ENCODE measurements at regions not wholly inside any gene's neighbourhood (a gene's known extent, or its start where the extent isn't known, plus 50 kb on each side); places are given as distances from the start of the nearest gene placed in this dataset.

DNA sequence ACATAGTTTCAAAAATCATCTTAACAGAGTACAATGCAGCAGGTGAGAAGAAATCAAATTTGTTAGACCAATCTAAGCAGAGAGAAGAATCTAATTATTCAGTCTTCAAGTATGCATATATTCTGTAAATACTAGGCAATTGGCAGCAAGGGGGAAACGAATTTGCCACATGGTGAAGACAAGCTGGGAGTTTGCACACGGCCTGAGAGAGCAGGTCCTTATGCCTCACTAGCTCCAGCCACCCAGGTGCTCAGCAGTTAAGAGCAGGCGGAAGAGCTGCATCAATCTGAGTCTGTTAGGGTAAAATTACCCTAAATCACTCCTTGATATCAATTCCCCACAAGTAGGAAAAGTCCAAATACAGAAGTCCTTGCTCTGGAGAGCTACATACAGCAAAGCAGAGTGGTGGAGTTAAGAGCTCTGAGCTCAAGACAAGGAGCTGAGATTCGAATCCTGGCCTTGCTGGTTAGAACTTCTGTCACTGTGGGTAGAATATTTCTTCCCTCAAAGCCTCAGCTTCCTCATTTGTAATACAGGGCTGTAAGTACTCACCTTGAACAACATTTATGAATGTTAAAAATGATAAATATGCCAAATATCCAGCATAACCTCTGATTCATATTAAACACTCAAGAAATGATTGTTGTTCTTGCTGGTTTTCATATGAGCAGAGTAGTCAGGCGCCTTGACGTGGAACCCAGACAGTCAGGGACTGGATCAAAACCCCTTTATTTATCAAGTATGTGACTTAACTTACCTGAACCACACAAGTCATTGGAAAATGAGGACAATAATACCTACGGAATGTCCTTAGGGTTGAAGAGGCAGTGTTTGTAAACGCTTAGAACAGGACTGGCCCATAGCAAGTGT, 444.2 kb downstream of the CDH26 start:
- TF ChIP-seq, protein P1, sequence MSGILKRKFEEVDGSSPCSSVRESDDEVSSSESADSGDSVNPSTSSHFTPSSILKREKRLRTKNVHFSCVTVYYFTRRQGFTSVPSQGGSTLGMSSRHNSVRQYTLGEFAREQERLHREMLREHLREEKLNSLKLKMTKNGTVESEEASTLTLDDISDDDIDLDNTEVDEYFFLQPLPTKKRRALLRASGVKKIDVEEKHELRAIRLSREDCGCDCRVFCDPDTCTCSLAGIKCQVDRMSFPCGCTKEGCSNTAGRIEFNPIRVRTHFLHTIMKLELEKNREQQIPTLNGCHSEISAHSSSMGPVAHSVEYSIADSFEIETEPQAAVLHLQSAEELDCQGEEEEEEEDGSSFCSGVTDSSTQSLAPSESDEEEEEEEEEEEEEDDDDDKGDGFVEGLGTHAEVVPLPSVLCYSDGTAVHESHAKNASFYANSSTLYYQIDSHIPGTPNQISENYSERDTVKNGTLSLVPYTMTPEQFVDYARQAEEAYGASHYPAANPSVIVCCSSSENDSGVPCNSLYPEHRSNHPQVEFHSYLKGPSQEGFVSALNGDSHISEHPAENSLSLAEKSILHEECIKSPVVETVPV (CRISPR knock-in tag; IDR thresholded peaks at IDR 0.05), result no peak
- no peak for TF ChIP-seq BACH2 (CRISPR knock-in tag; IDR thresholded peaks at IDR 0.05; ENCODE audit: borderline replicate concordance)
- no peak for TF ChIP-seq OSR1 (CRISPR knock-in tag; IDR thresholded peaks at IDR 0.05)
- TF ChIP-seq, protein P2, sequence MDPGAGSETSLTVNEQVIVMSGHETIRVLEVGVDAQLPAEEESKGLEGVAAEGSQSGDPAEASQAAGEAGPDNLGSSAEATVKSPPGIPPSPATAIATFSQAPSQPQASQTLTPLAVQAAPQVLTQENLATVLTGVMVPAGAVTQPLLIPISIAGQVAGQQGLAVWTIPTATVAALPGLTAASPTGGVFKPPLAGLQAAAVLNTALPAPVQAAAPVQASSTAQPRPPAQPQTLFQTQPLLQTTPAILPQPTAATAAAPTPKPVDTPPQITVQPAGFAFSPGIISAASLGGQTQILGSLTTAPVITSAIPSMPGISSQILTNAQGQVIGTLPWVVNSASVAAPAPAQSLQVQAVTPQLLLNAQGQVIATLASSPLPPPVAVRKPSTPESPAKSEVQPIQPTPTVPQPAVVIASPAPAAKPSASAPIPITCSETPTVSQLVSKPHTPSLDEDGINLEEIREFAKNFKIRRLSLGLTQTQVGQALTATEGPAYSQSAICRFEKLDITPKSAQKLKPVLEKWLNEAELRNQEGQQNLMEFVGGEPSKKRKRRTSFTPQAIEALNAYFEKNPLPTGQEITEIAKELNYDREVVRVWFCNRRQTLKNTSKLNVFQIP (CRISPR knock-in tag; IDR thresholded peaks at IDR 0.05; ENCODE audit: borderline replicate concordance, low read depth), result no peak
- TF ChIP-seq ZNF565 (CRISPR knock-in tag; conservative IDR thresholded peaks at IDR 0.05; ENCODE audit: low read depth), result no peak
- TF ChIP-seq ZNF8 (CRISPR knock-in tag; IDR thresholded peaks at IDR 0.05), result no peak
- ATAC-seq, result no peak

GRCh38 chr20:60403105-60403741, 445.0 kb downstream of the CDH26 start:
- TF ChIP-seq OSR1 (CRISPR knock-in tag; IDR thresholded peaks at IDR 0.05) (no peak), ZFP30 (CRISPR knock-in tag; IDR thresholded peaks at IDR 0.05) (no peak), ZC3H10 (CRISPR knock-in tag; IDR thresholded peaks at IDR 0.05) (no peak), ISL1 (CRISPR knock-in tag; IDR thresholded peaks at IDR 0.05) (no peak), CSDC2 (CRISPR knock-in tag; IDR thresholded peaks at IDR 0.05) (no peak), ARNTL (CRISPR knock-in tag; IDR thresholded peaks at IDR 0.05; ENCODE audit: borderline replicate concordance, low read depth) (no peak), BACH2 (CRISPR knock-in tag; IDR thresholded peaks at IDR 0.05; ENCODE audit: borderline replicate concordance) (no peak), ESRRG (CRISPR knock-in tag; IDR thresholded peaks at IDR 0.05) (no peak), TCF4 (CRISPR knock-in tag; IDR thresholded peaks at IDR 0.05; ENCODE audit: borderline replicate concordance) (no peak), PATZ1 (CRISPR knock-in tag; IDR thresholded peaks at IDR 0.05; ENCODE audit: borderline replicate concordance) (no peak), ZNF70 (CRISPR knock-in tag; IDR thresholded peaks at IDR 0.05) (no peak), ZFP3 (CRISPR knock-in tag; IDR thresholded peaks at IDR 0.05) (no peak), RARB (CRISPR knock-in tag; IDR thresholded peaks at IDR 0.05) (no peak), GLIS3 (CRISPR knock-in tag; IDR thresholded peaks at IDR 0.05) (no peak), ZNF565 (CRISPR knock-in tag; conservative IDR thresholded peaks at IDR 0.05; ENCODE audit: low read depth) (no peak)
- TF ChIP-seq, protein P1 (CRISPR knock-in tag; IDR thresholded peaks at IDR 0.05), result no peak
- TF ChIP-seq, protein P2 (CRISPR knock-in tag; IDR thresholded peaks at IDR 0.05; ENCODE audit: borderline replicate concordance, low read depth), result no peak
- no peak for ATAC-seq

- no peak for TF ChIP-seq PATZ1 (CRISPR knock-in tag; IDR thresholded peaks at IDR 0.05; ENCODE audit: borderline replicate concordance)
- no peak for TF ChIP-seq RARB (CRISPR knock-in tag; IDR thresholded peaks at IDR 0.05)
- ATAC-seq, result no peak
Measured at GRCh38 chr20:60407011-60407771, 449.0 kb downstream of the CDH26 start.
